GM23338 (cell line): ENCODE measurements at regions not wholly inside any gene's neighbourhood (a gene's known extent, or its start where the extent isn't known, plus 50 kb on each side); places are given as distances from the start of the nearest gene placed in this dataset.

ENCODE experiments used
- CREB1 ChIP-seq: fragments of 250-450 bp; sonication (Bioruptor Pico); IDR thresholded peaks from 2 replicates; pipeline ENCODE4 v1.5.0; 2020; ENCODE audit warnings: low read depth, mild to moderate bottlenecking, moderate library complexity
- EZH2 ChIP-seq: fragments of 200-600 bp; sonication (generic); IDR thresholded peaks from one replicate; pipeline ENCODE4 v1.8.0; 2017; ENCODE audit warnings: antibody characterized with exemption, mild to moderate bottlenecking, low read depth; ENCODE audit not compliant: unreplicated experiment
- EZH2phosphoT487 ChIP-seq: fragments of 200-600 bp; sonication (generic); IDR thresholded peaks from one replicate; pipeline ENCODE4 v1.8.1; 2018; ENCODE audit warnings: antibody characterized with exemption; ENCODE audit not compliant: unreplicated experiment
- JUNB ChIP-seq: IDR thresholded peaks from one replicate; pipeline ENCODE4 v1.6.1; 2016; ENCODE audit warnings: antibody characterized with exemption; ENCODE audit not compliant: unreplicated experiment
- NANOG ChIP-seq: IDR thresholded peaks from 2 replicates; pipeline ENCODE4 v1.6.1; 2016; ENCODE audit warnings: antibody characterized with exemption, borderline replicate concordance
- POLR2AphosphoS5 ChIP-seq: IDR thresholded peaks from 2 replicates; pipeline ENCODE4 v1.6.1; 2016; ENCODE audit warnings: antibody characterized with exemption, low read depth
- REST ChIP-seq: IDR thresholded peaks from one replicate; pipeline ENCODE4 v1.6.1; 2018; ENCODE audit warnings: antibody characterized with exemption; ENCODE audit not compliant: unreplicated experiment
- STAT1 ChIP-seq: IDR thresholded peaks from one replicate; pipeline ENCODE4 v1.6.1; 2016; ENCODE audit warnings: antibody characterized with exemption; ENCODE audit not compliant: unreplicated experiment
- ZNF114 ChIP-seq: fragments of 250-450 bp; sonication (Bioruptor Pico); IDR thresholded peaks from 2 replicates; pipeline ENCODE4 v1.5.0; 2020; ENCODE audit warnings: mild to moderate bottlenecking, moderate library complexity
- ZNF331 ChIP-seq: fragments of 250-450 bp; sonication (Bioruptor Pico); IDR thresholded peaks from 2 replicates; pipeline ENCODE4 v1.5.0; 2020; ENCODE audit warnings: low read depth, mild to moderate bottlenecking, moderate library complexity
- TF ChIP-seq, protein P1 (sequence below), 2 experiments: fragments of 200-600 bp in 1 of 2; sonication (generic) in 1 of 2; conservative IDR thresholded peaks; 2 replicates each; pipeline versions ENCODE4 v1.5.1 to v1.6.1; 2016 to 2017; ENCODE audit warnings: antibody characterized with exemption in 2 of 2, low read depth in 2 of 2, mild to moderate bottlenecking in 2 of 2, moderate library complexity in 1 of 2
- TF ChIP-seq, protein P2 (sequence below): IDR thresholded peaks from 2 replicates; pipeline ENCODE4 v1.6.1; 2016; ENCODE audit warnings: antibody characterized with exemption
- TF ChIP-seq, protein P3 (sequence below): fragments of 250-450 bp; sonication (Bioruptor Pico); IDR thresholded peaks from 2 replicates; pipeline ENCODE4 v1.5.0; 2020; ENCODE audit warnings: mild to moderate bottlenecking, moderate library complexity

DNA sequence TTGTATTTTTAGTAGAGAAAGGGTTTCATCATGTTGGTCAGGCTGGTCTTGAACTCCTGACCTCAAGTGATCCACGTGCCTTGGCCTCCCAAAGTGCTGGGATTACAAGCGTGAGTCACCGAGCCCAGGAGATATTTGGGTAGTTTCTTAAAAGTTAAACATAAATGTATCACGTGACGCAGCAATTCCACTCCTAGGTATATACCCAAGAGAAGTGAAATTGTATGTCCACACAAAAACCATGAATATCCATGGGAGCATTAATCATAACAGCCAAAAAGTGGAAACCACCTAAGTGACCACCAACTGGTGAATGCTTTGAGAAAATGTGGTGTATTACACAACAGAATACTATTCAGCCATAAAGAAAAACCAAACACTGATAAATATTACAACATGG is 164.8 kb downstream of the MRPL14 start:
- TF ChIP-seq EZH2 (no peak), CREB1 (CRISPR knock-in tag) (no peak), EZH2phosphoT487 (no peak), JUNB (no peak), POLR2AphosphoS5 (no peak), REST (no peak), STAT1 (no peak), ZNF114 (CRISPR knock-in tag) (no peak), ZNF331 (no peak), NANOG (no peak)
- TF ChIP-seq, protein P1, sequence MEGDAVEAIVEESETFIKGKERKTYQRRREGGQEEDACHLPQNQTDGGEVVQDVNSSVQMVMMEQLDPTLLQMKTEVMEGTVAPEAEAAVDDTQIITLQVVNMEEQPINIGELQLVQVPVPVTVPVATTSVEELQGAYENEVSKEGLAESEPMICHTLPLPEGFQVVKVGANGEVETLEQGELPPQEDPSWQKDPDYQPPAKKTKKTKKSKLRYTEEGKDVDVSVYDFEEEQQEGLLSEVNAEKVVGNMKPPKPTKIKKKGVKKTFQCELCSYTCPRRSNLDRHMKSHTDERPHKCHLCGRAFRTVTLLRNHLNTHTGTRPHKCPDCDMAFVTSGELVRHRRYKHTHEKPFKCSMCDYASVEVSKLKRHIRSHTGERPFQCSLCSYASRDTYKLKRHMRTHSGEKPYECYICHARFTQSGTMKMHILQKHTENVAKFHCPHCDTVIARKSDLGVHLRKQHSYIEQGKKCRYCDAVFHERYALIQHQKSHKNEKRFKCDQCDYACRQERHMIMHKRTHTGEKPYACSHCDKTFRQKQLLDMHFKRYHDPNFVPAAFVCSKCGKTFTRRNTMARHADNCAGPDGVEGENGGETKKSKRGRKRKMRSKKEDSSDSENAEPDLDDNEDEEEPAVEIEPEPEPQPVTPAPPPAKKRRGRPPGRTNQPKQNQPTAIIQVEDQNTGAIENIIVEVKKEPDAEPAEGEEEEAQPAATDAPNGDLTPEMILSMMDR (conservative IDR thresholded peaks at IDR 0.05; ENCODE audit: low read depth in 2 of 2), result no peak
- TF ChIP-seq, protein P2, sequence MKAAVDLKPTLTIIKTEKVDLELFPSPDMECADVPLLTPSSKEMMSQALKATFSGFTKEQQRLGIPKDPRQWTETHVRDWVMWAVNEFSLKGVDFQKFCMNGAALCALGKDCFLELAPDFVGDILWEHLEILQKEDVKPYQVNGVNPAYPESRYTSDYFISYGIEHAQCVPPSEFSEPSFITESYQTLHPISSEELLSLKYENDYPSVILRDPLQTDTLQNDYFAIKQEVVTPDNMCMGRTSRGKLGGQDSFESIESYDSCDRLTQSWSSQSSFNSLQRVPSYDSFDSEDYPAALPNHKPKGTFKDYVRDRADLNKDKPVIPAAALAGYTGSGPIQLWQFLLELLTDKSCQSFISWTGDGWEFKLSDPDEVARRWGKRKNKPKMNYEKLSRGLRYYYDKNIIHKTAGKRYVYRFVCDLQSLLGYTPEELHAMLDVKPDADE, result no peak
- TF ChIP-seq, protein P3, sequence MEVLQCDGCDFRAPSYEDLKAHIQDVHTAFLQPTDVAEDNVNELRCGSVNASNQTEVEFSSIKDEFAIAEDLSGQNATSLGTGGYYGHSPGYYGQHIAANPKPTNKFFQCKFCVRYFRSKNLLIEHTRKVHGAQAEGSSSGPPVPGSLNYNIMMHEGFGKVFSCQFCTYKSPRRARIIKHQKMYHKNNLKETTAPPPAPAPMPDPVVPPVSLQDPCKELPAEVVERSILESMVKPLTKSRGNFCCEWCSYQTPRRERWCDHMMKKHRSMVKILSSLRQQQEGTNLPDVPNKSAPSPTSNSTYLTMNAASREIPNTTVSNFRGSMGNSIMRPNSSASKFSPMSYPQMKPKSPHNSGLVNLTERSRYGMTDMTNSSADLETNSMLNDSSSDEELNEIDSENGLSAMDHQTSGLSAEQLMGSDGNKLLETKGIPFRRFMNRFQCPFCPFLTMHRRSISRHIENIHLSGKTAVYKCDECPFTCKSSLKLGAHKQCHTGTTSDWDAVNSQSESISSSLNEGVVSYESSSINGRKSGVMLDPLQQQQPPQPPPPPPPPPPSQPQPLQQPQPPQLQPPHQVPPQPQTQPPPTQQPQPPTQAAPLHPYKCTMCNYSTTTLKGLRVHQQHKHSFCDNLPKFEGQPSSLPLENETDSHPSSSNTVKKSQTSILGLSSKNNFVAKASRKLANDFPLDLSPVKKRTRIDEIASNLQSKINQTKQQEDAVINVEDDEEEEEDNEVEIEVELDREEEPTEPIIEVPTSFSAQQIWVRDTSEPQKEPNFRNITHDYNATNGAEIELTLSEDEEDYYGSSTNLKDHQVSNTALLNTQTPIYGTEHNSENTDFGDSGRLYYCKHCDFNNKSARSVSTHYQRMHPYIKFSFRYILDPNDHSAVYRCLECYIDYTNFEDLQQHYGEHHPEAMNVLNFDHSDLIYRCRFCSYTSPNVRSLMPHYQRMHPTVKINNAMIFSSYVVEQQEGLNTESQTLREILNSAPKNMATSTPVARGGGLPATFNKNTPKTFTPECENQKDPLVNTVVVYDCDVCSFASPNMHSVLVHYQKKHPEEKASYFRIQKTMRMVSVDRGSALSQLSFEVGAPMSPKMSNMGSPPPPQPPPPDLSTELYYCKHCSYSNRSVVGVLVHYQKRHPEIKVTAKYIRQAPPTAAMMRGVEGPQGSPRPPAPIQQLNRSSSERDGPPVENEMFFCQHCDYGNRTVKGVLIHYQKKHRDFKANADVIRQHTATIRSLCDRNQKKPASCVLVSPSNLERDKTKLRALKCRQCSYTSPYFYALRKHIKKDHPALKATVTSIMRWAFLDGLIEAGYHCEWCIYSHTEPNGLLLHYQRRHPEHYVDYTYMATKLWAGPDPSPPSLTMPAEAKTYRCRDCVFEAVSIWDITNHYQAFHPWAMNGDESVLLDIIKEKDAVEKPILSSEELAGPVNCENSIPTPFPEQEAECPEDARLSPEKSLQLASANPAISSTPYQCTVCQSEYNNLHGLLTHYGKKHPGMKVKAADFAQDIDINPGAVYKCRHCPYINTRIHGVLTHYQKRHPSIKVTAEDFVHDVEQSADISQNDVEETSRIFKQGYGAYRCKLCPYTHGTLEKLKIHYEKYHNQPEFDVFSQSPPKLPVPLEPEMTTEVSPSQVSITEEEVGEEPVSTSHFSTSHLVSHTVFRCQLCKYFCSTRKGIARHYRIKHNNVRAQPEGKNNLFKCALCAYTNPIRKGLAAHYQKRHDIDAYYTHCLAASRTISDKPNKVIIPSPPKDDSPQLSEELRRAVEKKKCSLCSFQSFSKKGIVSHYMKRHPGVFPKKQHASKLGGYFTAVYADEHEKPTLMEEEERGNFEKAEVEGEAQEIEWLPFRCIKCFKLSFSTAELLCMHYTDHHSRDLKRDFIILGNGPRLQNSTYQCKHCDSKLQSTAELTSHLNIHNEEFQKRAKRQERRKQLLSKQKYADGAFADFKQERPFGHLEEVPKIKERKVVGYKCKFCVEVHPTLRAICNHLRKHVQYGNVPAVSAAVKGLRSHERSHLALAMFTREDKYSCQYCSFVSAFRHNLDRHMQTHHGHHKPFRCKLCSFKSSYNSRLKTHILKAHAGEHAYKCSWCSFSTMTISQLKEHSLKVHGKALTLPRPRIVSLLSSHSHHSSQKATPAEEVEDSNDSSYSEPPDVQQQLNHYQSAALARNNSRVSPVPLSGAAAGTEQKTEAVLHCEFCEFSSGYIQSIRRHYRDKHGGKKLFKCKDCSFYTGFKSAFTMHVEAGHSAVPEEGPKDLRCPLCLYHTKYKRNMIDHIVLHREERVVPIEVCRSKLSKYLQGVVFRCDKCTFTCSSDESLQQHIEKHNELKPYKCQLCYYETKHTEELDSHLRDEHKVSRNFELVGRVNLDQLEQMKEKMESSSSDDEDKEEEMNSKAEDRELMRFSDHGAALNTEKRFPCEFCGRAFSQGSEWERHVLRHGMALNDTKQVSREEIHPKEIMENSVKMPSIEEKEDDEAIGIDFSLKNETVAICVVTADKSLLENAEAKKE (CRISPR knock-in tag), result no peak
